ENCODE measurements at regions not wholly inside any gene's neighbourhood (a gene's known extent, or its start where the extent isn't known, plus 50 kb on each side); places are given as distances from the start of the nearest gene placed in this dataset.

DNA sequence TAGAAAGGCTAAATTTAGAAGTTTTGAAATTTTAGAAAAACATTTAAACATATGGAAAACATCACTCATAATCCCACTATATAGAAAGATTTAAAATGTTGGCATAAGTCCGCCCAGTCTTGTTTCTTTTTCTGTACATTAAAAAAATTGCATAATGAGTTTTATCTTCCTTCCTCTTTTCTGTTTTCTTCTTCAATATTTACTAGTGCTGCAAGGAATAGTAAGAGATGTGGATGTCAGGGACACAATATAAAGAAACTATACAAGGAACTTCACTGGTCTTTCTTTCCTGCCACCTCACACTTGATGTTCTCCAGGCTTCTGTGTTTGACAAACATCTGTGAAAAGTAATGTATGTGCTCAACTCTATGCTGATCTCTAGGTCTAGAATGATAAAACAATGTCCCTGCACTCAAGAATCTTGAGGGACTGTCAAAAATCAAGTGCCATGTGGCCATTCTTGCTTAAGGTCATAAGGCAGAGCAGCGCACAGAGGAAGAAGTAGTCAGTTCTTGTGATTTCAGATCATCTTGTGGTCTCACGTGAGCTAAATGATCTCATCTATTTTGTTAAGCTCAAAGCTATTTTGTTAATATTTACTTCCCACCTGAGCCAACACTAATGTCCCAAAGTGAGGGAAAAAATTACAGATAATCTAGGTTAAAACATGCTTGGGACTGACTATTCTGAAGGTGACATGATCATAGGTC, 186.9 kb upstream of the OBI1 start:
- DNase-seq: no peak

GRCh38 chr13:78844106-78844505, 185.2 kb upstream of the OBI1 start:
- DNase-seq: no peak

DNA sequence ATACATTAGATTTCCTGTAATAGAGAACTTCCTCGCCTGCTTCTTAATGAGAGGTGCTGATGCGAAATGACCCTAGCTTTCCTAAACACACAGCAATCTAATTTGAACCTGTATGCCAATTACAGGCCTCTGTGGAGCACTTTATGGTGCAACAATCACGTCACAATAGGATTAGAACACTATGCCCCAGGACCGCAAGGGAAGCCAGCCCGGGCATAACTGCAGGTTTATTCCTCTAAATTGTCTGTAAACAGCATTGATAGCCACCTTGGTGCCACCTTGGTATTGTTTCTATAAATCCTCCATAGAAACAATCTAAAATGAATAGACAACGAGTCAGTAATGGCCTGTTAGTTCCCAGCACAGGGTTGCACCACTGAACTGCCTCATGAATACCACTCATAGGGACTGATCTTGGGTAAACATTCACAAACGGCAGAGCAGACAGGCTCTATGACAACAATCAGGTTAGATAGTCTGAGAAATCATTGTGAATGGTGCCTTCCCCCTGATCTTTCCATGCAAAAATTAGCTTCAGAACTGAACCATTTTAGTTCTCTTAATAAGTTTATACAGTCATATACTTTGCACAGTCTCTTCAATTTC, 182.5 kb upstream of the OBI1 start:
- no peak for DNase-seq

DNA sequence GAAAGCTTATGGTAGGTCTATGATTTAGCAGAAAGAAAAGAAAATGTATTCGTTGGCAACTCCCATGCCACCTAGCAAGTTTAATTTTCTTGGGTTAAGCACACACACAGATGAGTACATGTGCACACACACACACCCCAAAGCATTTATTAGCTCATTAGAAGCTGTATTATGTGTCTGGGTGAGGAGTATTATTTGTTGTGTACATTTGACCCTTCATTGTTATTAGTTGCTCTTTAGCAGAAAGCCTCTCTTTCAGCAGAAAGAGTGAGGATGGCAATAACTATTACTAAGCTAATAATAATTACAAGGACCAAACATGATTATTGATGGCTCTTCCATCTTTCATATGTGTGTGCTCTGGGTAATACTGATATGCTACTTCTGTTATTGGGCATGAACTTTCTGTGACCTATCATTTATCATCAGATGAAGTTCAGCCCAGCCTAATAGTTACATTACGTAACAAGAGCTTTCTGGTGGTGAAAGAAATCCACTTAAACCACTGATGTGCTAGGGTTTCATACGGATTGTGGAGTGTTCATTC, 177.4 kb upstream of the OBI1 start:
- DNase-seq: no peak

GRCh38 chr13:78832461-78832860, 173.5 kb upstream of the OBI1 start:
- no peak for DNase-seq

DNA sequence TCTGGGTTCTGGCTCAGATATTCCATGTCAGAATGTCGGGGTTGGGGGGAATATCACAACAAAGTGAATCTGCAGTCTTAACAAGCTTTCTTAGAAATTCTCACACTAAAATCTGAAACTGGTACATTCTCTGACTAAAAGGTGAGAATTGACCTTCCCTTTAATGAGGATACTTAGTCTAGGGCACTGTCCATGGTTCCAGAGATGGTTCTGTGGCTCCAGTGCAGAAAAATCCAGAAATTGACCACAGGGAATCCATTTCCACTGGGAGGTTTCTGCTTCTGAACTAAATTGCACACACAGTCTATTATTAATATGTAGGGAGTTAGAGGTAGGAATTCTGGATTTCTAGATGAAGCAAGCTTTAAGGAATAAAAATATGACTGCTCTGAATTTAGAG, 171.6 kb upstream of the OBI1 start:
- no peak for DNase-seq

- no peak for DNase-seq
Measured at GRCh38 chr13:78829821-78830220, 170.9 kb upstream of the OBI1 start.

GRCh38 chr13:78827471-78827870, 168.5 kb upstream of the OBI1 start:
- DNase-seq: no peak

GRCh38 chr13:78826936-78827335, 168.0 kb upstream of the OBI1 start:
- DNase-seq: no peak

GRCh38 chr13:78826312-78826711, 167.4 kb upstream of the OBI1 start:
- DNase-seq: no peak

- DNase-seq: no peak
Measured at GRCh38 chr13:78820541-78820940, 161.6 kb upstream of the OBI1 start.

DNA sequence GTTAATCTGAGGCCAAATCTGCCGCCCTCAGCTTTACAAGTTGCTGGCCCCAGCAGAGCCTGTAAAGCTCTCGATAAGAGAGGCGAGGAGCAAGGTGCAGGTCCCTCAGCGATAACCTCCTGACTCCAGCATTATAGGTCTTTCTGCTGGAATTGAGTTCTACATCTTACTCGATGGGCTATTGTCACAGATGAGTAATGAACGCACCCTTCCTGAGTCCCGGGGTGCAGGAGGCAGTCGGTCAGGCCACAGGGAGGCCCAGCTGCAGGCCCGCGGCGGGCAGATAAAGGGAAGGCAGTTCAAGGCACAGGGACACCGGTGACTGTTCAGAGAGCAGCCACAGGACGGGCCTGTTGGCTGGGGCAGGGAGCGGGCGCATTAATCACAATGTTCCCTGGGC, 157.6 kb upstream of the OBI1 start:
- no peak for DNase-seq

- no peak for DNase-seq
Measured at GRCh38 chr13:78816154-78816553, 157.2 kb upstream of the OBI1 start.

DNA sequence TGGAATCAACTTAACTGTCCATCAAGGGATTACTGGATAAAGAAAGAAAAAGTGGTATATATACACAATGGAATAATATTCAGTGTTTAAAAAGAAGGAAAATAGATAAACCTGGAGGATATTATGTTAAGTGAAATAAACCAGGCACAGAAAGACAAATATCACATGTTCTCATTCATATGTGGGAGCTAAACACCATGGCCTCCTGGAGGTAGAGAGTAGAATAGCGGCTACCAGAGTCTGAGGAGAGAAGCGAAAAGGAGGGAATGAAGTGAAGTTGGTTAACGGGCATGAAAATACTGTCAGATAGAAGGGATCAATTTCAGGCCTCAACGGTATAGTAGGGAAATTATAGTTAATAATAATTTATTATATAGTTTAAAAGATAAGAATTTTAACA, 147.5 kb upstream of the OBI1 start:
- no peak for DNase-seq

DNA sequence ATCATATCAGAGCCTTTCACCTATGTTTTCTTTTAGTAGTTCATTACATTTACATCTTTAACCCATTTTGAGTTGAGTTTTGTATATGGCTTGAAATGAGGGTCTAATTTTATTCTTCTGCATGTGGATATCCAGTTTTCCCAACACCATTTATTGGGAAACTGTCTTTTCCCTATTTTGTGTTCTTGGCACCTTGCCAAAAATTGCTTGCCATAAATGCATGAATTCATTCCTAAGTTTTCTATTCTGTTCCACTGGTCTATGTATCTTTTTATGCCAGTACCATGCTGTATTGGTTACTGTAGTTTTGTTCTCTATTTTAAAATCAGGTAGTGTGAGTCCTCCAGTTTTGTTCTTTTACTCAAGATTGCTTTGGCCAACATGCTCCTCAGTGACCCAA, 144.0 kb upstream of the OBI1 start:
- DNase-seq: no peak

DNA sequence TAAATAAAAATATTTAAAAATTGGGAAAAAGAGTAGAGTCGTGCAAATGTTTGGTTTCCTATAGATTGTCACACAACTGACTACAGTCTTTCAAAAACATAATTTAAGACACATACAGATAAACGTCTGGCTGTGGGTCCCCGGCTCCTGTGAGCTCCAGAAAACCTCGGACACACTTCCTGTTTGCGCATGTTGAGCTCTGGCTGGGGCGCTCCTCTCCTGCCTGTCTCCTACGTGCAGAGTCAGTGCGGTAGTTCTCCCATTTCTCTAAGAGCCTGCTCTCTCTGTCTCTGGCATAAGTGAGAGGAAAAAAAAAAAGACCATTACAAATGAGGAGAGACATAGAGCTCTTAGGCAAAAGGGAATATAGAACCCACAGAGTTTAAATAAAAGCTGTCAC, 128.2 kb upstream of the OBI1 start:
- no peak for DNase-seq

DNA sequence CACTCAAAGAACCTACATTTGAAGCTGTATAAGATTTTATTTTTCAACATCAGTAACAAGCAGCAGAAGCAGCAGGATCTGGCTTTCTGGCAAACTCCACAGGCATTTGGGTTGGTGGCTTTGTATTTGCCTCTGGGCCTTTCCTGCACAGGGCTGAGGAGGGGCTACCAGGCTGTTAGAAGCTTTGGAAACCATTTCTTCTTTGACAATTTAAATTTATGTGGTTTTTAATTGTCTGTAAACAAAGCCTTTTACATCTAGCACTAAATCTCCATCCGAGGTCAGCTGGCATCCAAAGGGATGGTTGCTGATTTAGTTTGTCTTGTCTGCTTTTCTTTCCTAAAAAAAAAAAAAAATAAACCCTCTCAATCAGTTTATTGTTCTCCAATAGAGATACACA, 127.5 kb upstream of the OBI1 start:
- DNase-seq: no peak

- no peak for DNase-seq
Measured at GRCh38 chr13:78785764-78786163, 126.8 kb upstream of the OBI1 start.

- no peak for DNase-seq
Measured at GRCh38 chr13:78784014-78784750, 125.2 kb upstream of the OBI1 start.

GRCh38 chr13:78780708-78781107, 121.8 kb upstream of the OBI1 start:
- DNase-seq: no peak

DNA sequence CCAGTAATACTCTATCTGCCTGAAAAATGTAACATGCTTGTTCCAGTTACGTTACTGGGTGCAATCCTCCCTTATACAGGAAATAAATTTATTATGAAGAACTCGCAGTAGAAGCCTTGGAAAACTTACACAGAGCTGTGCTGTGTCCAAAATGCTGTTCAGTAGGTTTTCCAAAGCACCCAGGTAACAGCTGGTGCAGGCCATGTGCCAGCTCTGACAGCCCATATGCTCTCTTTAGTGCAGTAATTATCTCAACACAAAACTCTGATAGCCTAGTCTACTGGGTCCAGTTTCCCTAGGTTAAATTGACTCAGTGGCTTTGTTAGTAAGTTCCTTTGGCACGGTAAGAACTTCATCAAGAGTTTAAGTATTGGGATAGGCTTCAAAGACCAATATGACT, 120.7 kb upstream of the OBI1 start:
- DNase-seq: no peak

- DNase-seq: no peak
Measured at GRCh38 chr13:78777976-78778375, 119.0 kb upstream of the OBI1 start.

GRCh38 chr13:78777396-78777795, 118.4 kb upstream of the OBI1 start:
- DNase-seq: no peak

- no peak for DNase-seq
Measured at GRCh38 chr13:78772933-78773332, 114.0 kb upstream of the OBI1 start.

Measured in activated CD4-positive, alpha-beta T cell treated with anti-CD3 and anti-CD28 coated beads for 48 hours (primary cell).